KMS-11 (cell line): ENCODE measurements at regions not wholly inside any gene's neighbourhood (a gene's known extent, or its start where the extent isn't known, plus 50 kb on each side); places are given as distances from the start of the nearest gene placed in this dataset.

Source experiments
- H2AFZ ChIP-seq: fragments of 200-600 bp; sonication (generic); 2 replicates; pipeline ENCODE4 v1.6.1; 2016; ENCODE audit warnings: antibody characterized with exemption, mixed run types, low read depth
- H3K27ac ChIP-seq: fragments of 200-600 bp; sonication (generic); 2 replicates; pipeline ENCODE4 v1.6.1; 2016; ENCODE audit warnings: mild to moderate bottlenecking, mixed run types
- H3K27me3 ChIP-seq: fragments of 200-600 bp; sonication (generic); 2 replicates; pipeline ENCODE4 v1.6.1; 2017; ENCODE audit warnings: mild to moderate bottlenecking, low read depth, mixed run types, moderate library complexity; ENCODE audit not compliant: insufficient read depth
- H3K36me3 ChIP-seq: fragments of 200-600 bp; sonication (generic); 2 replicates; pipeline ENCODE4 v1.6.1; 2017; ENCODE audit warnings: mild to moderate bottlenecking, mixed run types; ENCODE audit not compliant: insufficient read depth
- H3K4me1 ChIP-seq: fragments of 200-600 bp; sonication (generic); 2 replicates; pipeline ENCODE4 v1.6.1; 2016; ENCODE audit warnings: mild to moderate bottlenecking, low read depth, mixed run types; ENCODE audit not compliant: poor library complexity, severe bottlenecking
- H3K4me2 ChIP-seq: fragments of 200-600 bp; sonication (generic); 2 replicates; pipeline ENCODE4 v1.7.0; 2016; ENCODE audit warnings: mild to moderate bottlenecking, mixed run types
- H3K4me3 ChIP-seq: fragments of 200-600 bp; sonication (generic); IDR thresholded peaks from 2 replicates; pipeline ENCODE4 v1.6.1; 2017; ENCODE audit warnings: low read depth, low read length, mixed read lengths; ENCODE audit not compliant: insufficient read depth
- H3K79me2 ChIP-seq: fragments of 200-600 bp; sonication (generic); 2 replicates; pipeline ENCODE4 v1.6.1; 2016; ENCODE audit warnings: low read depth, mixed run types; ENCODE audit not compliant: insufficient read depth
- H3K9ac ChIP-seq: fragments of 200-600 bp; sonication (generic); 2 replicates; pipeline ENCODE4 v1.6.1; 2016; ENCODE audit warnings: mild to moderate bottlenecking, mixed run types
- H4K20me1 ChIP-seq: fragments of 200-600 bp; sonication (generic); 2 replicates; pipeline ENCODE4 v1.6.1; 2016; ENCODE audit warnings: mild to moderate bottlenecking, mixed run types; ENCODE audit not compliant: insufficient read depth
- TF ChIP-seq, protein P1 (sequence below): fragments of 200-600 bp; sonication (generic); conservative IDR thresholded peaks from 2 replicates; pipeline ENCODE4 v1.6.1; 2017; ENCODE audit warnings: low read depth, mild to moderate bottlenecking, antibody characterized with exemption, low read length, moderate library complexity, mixed read lengths

DNA sequence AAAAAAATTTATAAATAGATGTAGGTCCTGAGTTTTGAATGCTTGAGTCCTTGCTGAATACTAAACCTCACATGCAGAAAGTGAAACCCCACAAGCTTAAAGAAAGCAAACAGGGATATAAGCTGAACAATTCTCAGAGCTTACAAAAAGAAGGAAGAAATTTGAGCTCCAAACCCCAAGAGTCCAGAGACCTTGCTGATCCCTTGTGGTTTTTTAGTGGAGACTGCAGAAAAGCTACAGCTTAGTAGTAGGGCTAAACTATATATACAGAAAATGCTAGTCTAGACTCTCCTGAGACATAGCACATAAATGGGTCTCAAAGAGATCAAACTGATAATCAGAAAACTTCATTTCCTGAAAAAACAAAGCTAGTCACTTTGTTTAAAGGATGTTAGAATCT lies 1548.1 kb upstream of the ZEB2 start:
- Histone ChIP-seq H3K27me3 (no peaks in the 10 kb centered on the region), H3K4me2 (no peak overlapping the region), H3K9ac (no peak overlapping the region), H3K79me2 (no peaks in the 10 kb centered on the region), H4K20me1 (no peaks in the 10 kb centered on the region), H2AFZ (no peak overlapping the region), H3K36me3 (no peaks in the 10 kb centered on the region), H3K27ac (no peak overlapping the region), H3K4me3 (no peak overlapping the region), H3K4me1 (no peaks in the 10 kb centered on the region)
- TF ChIP-seq, protein P1, sequence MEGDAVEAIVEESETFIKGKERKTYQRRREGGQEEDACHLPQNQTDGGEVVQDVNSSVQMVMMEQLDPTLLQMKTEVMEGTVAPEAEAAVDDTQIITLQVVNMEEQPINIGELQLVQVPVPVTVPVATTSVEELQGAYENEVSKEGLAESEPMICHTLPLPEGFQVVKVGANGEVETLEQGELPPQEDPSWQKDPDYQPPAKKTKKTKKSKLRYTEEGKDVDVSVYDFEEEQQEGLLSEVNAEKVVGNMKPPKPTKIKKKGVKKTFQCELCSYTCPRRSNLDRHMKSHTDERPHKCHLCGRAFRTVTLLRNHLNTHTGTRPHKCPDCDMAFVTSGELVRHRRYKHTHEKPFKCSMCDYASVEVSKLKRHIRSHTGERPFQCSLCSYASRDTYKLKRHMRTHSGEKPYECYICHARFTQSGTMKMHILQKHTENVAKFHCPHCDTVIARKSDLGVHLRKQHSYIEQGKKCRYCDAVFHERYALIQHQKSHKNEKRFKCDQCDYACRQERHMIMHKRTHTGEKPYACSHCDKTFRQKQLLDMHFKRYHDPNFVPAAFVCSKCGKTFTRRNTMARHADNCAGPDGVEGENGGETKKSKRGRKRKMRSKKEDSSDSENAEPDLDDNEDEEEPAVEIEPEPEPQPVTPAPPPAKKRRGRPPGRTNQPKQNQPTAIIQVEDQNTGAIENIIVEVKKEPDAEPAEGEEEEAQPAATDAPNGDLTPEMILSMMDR, result no peak

DNA sequence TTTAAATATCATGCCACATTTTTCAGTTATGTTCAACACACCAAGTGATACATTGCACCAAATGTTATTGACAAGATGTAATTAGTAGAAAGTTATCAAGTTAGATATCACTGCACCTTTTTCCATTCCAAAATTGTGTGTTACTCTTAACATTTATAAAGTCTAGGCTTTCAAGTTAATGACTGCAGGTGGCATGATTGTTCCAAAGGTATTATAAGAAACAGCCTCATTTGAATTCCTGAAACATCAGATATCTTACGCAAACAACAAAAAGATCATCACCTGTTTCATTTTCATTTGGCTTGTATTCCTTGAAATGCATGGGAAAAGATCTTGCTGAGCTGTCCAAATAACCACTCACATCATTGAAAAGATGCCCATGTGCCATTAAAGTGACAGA lies 1528.2 kb upstream of the ZEB2 start:
- H3K27me3 ChIP-seq, result no peaks in the 10 kb centered on the region
- H2AFZ ChIP-seq, result no peak overlapping the region
- no peaks in the 10 kb centered on the region for H3K79me2 ChIP-seq
- H3K4me2 ChIP-seq, result no peak overlapping the region
- no peak overlapping the region for H3K27ac ChIP-seq
- H3K4me3 ChIP-seq, result no peak overlapping the region
- TF ChIP-seq, protein P1, result no peak
- H3K36me3 ChIP-seq, result no peaks in the 10 kb centered on the region
- no peaks in the 10 kb centered on the region for H4K20me1 ChIP-seq
- no peaks in the 10 kb centered on the region for H3K4me1 ChIP-seq
- H3K9ac ChIP-seq, result no peak overlapping the region

DNA sequence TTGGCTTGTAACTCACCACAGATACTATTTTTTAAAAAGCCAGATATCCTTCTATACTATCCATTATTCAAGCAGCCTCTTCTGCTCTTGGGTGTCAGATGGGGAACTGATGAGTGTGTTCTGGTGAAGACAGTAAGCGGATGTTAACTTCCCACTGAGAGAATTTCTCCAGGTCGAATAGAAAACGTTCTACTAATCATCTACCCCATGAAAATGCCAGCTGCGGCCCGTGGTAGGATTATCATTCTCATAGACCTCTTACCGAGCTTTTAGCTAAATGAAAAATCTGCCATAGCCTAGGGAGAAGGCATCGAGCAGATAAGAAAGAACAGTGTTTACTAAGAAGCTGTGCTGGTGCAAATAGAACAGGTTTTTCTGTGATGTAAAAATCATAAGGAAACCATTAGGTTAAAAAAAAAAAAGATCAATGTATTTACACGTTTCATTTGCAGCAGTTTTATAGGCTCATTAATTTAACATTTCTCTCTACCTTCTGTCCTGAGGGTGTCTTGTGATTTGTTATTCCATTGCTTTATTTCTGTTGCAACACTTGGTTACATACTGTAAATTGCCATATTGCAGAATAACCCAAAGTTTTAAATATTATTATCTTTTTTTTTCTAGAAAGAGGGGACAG lies 1521.5 kb upstream of the ZEB2 start:
- H3K4me1 ChIP-seq, result no peaks in the 10 kb centered on the region
- TF ChIP-seq, protein P1, result no peak
- H3K9ac ChIP-seq, result no peak overlapping the region
- H3K36me3 ChIP-seq, result no peaks in the 10 kb centered on the region
- H3K4me3 ChIP-seq, result no peak overlapping the region
- H3K27ac ChIP-seq, result no peak overlapping the region
- H3K4me2 ChIP-seq, result no peak overlapping the region
- H2AFZ ChIP-seq, result no peak overlapping the region
- H3K79me2 ChIP-seq, result no peaks in the 10 kb centered on the region
- H4K20me1 ChIP-seq, result no peaks in the 10 kb centered on the region
- no peaks in the 10 kb centered on the region for H3K27me3 ChIP-seq

DNA sequence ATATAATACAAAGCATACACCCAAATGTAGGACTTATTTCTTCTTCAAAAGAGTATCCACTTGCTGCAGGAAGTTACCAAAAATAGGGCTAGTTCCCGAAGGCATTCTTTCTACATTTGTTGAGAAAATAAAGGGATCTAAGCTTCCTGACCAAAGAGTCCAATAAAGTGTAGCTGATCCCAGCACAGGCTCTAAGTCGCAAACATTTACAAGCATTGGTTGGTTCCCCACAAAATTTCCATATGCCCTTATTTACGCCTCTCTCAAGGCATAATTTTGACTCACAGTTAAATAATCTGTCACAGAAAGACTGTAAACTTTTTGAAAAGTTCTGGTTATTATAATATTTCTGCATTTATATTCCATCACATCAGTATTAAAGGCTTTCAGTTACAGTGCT lies 1520.1 kb upstream of the ZEB2 start:
- Histone ChIP-seq H3K4me2 (no peak overlapping the region), H4K20me1 (no peaks in the 10 kb centered on the region), H3K4me1 (no peaks in the 10 kb centered on the region), H3K27me3 (no peaks in the 10 kb centered on the region), H2AFZ (no peak overlapping the region), H3K79me2 (no peaks in the 10 kb centered on the region), H3K36me3 (no peaks in the 10 kb centered on the region), H3K4me3 (no peak overlapping the region), H3K27ac (no peak overlapping the region), H3K9ac (no peak overlapping the region)
- TF ChIP-seq, protein P1, result no peak
